Fibroblast of peridontal ligament (primary cell): ENCODE measurements at regions not wholly inside any gene's neighbourhood (a gene's known extent, or its start where the extent isn't known, plus 50 kb on each side); places are given as distances from the start of the nearest gene placed in this dataset.

Source experiments
- DNase-seq: peaks from one replicate; pipeline ENCODE4 v3.0.0-alpha.2; 2010; ENCODE audit errors: extremely low read depth

GRCh38 chr1:72535470-72535869 is 253.1 kb upstream of the NEGR1 start:
- no peak for DNase-seq

DNA sequence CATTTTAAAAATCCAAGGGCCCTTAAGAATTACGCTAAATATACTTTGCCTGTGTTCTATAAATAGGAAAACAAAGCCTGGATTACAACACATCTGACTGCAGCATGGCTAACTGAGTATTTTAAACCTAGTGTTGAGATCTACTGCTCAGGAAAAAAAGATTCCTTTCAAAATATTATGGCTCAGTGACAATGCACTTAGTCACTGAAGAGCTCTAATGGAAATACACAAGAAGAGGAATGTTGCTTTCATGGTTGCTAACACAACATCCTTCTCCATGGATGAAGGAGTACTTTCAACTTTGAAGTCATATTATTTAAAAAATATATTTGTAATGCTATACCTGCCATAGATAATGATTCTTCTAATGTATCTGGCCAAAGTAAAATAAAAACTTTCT is 248.3 kb upstream of the NEGR1 start:
- no peak for DNase-seq

DNA sequence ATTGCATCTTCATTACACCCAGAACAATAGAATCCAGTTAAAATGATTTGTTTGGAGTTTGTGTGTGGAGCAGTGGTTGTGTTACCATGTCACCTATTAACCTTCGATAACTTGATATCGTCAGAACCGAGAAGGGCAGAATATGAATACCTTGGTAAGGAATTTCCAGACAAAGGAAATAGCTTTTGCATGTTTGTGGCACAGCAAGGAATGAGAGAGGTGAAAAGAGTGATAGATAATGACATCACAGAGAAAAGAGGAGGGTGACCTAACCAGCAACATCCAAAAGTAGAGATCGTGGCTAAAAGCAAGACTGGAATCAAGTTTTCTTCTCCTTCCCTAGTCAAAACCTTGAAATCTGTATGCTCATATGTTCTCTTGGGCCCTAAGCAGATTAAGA is 244.6 kb upstream of the NEGR1 start:
- DNase-seq, result no peak

- no peak for DNase-seq
Observed at GRCh38 chr1:72524021-72524420, 241.7 kb upstream of the NEGR1 start.

DNA sequence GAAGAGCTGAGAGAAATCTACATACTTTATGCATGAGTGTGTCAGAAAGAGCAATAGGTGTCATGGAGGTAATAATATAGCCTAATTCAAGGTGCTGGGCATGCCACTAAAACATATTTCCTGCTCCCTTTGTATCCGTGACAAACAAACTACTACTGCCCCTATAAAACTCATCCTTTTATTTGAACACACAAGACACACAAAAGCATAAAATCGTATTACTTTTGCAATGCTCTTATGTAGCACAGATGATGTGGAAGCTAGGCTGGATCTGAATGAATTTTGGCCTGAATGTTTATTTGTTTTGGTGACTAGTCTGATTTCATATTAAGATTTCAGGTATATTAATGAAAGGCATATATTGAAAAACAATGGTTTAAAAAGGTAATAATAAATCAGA is 239.3 kb upstream of the NEGR1 start:
- DNase-seq, result no peak

DNA sequence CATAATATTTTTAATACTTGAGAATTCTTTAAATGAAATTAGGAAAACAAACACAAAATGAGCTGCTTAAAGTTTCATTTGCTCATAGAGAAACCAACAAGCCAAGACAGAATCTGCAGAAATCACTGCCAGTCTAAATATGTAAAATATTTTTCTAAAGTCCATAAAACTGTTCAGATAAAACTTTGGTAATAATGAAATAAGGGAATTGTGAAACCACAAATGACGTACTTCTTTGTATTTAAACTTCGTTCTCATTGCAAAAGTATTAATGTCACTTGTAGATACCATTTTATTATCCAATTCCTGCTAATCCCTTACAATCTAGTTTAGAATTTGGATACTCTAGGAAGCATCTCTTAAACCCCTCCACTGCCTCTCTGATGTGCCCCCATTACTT is 234.5 kb upstream of the NEGR1 start:
- DNase-seq, result no peak

DNA sequence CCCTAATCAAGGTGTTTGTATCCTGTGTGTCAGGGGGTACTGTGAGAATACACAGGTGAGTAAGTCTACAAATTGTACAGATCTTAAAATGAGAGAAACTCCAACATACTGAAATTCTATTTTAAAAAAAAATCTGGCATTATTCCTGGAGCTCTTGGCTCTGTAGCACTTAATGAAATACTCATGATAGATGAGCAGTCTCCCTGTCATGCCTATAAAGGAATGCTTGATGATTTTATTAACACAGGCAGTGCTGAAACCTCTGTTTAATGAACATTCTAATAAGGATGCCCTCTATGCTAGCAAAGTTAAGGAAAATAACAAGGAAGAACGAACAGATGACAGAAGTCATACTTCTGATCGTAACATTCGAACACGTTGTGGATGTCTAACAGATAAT is 233.9 kb upstream of the NEGR1 start:
- no peak for DNase-seq

DNA sequence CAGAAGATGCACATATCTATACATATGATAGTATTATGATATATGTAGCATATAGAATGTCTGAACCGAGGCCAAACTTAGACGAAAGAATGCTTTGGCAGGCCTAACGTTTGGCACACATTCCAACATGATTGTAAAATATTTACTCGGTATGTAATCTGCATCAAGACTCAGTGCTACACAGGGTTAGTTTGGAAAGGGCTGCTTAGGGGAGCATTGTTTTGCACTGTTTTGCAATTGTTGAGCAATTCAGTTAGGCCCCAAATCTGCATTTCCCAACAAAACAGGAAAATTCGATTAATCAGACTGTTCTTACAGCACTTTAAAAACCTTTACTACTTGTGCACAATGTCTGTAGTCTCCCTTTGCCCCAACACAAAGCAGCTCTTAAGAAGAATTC is 216.0 kb upstream of the NEGR1 start:
- DNase-seq, result peak; percentile 8

DNA sequence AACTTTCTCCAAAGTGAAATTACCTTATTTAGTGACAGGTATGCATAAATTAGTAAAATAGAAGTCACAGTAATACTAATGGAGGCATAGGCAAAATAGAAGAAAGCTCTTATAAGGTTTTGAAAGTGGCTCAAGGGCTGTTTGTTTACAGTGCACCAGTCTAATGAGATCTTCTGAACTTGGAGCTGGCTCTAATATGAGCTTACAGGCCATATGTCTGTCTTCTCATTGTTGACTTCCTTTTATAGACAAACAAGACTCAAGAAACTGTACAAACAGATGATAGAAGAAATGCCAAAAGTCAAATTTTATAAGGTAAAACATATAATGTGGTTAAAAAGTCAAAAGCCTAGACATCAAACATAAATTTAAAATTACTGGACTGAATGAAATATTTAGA is 207.5 kb upstream of the NEGR1 start:
- no peak for DNase-seq

DNA sequence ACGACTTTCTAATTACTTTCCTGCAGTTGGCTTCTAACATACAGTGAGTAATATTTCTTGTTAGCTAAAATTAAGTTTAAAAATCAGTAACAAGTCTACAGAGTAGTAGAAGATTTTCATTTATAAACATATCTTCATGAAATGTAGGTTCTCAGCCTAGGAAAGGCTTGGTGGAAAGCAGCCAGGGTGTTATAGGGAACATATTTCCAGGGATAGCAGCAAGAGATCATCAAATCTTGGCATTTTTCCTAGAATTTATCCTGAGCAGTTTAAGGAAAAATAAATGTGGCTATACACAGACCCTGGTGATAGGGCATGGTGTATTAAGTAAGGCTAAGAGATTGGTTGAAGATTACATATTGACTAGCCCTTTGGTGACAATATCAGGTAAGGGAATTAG is 203.5 kb upstream of the NEGR1 start:
- peak; percentile 82 for DNase-seq

GRCh38 chr1:72483846-72484357 is 201.6 kb upstream of the NEGR1 start:
- DNase-seq, result no peak

DNA sequence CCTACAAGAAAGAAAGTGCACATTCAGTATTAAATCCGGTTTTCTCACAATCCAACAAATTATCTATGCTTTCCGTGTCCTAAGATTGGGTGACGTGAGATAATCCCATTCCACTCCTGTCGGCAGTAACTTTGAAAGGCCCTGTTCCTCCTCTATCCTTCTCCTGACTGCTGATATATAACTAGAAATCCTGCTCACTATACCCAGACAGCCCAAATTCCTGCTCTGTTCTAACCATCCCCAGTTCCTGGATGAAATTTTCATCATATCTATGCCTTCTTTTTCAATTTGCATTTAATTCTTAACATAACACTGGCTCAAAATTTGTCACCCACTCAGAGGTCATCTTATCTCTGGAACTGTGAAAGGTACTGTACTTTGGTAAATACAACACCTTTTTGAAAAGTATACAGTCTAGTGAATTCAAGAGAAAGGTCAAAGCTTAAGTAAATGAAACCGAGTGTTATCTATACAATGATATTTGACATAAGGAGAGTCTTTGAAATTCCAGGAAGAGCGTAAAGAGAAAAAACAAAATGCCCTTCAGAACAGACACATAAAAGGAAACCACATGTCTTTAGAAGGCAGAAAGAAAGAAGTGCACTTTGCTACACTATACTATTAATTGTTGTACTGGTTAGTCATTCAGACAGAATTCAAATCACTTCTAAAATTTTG is 200.5 kb upstream of the NEGR1 start:
- DNase-seq, result no peak

- no peak for DNase-seq
Observed at GRCh38 chr1:72481420-72481970, 199.2 kb upstream of the NEGR1 start.

DNA sequence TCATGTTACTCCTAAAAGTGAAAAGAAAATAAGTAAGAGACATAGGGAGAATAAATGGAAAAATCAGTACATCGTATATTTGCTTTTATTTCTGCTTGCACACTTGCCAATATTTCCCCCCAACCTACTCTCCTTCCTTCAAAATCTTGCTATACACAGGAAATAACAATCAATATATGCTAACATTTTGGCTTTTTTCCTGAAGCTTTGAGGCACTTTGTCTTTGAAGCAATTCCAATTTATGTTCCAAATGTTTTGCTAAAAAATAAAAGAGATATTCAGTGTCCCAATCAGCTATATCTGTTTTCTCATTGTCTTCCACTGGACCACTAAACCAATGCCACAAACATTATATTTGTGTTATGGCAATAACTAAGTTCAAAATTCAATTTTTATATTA is 184.0 kb upstream of the NEGR1 start:
- DNase-seq, result no peak

- no peak for DNase-seq
Observed at GRCh38 chr1:72462186-72462905, 180.0 kb upstream of the NEGR1 start.

- no peak for DNase-seq
Observed at GRCh38 chr1:72442262-72442661, 159.9 kb upstream of the NEGR1 start.

GRCh38 chr1:72439036-72439435 is 156.7 kb upstream of the NEGR1 start:
- DNase-seq, result no peak

- DNase-seq, result peak; percentile 23
Observed at GRCh38 chr1:72438270-72438669, 155.9 kb upstream of the NEGR1 start.

GRCh38 chr1:72435025-72435424 is 152.7 kb upstream of the NEGR1 start:
- DNase-seq, result peak; percentile 51

DNA sequence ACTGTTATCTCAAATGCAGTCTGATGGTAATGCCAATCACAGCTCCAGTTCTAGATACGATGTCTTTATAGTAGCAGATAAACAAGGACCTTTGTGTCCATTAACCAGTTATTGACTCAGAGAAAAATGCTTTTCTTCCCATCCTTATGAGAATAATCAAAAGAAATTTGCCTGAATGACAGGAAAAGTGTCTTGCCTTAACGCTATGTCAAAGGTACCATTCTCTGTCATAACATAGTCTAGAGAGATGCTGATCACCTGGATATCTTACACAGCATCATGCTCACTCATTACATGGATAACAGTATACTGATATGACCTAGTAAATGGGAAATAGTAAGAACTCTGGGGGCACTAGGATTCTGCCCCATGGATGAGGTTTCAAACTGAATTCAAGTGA is 151.7 kb upstream of the NEGR1 start:
- no peak for DNase-seq

- DNase-seq, result no peak
Observed at GRCh38 chr1:72433591-72433990, 151.3 kb upstream of the NEGR1 start.

- DNase-seq, result no peak
Observed at GRCh38 chr1:72432645-72433267, 150.4 kb upstream of the NEGR1 start.

- DNase-seq, result no peak
Observed at GRCh38 chr1:72431810-72432209, 149.5 kb upstream of the NEGR1 start.
